Transverse colon (tissue), 4 donors: ENCODE measurements at regions not wholly inside any gene's neighbourhood (a gene's known extent, or its start where the extent isn't known, plus 50 kb on each side); places are given as distances from the start of the nearest gene placed in this dataset.

Experiments used
- DNase-seq: peaks from one replicate; pipeline ENCODE4 v3.0.0-alpha.2; 2019
- H3K27ac ChIP-seq, 4 donors: fragments of 200-600 bp; sonication (generic); 2 replicates each; pipeline ENCODE4 v1.5.1; 2016 to 2018; ENCODE audit warnings: inconsistent platforms in 4 of 4
- H3K27me3 ChIP-seq: fragments of 200-600 bp; sonication (generic); 2 replicates; pipeline ENCODE4 v1.5.1; 2017; ENCODE audit warnings: inconsistent platforms
- H3K36me3 ChIP-seq, 4 donors: fragments of 200-600 bp; sonication (generic); 2 replicates each; pipeline ENCODE4 v1.5.1; 2017 to 2019; ENCODE audit warnings: inconsistent platforms in 4 of 4
- H3K4me1 ChIP-seq, 4 donors: fragments of 200-600 bp; sonication (generic); 2 replicates each; pipeline ENCODE4 v1.5.1; 2017 to 2020; ENCODE audit warnings: inconsistent platforms in 4 of 4
- H3K4me3 ChIP-seq, 4 donors: fragments of 200-600 bp; sonication (generic); 1 replicate in 1 of 4; 2 replicates in 3 of 4; pipeline versions ENCODE4 v1.5.1 to v1.6.1; 2017 to 2019; ENCODE audit warnings: inconsistent platforms in 4 of 4
- H3K9me3 ChIP-seq, 2 donors: fragments of 200-600 bp; sonication (generic); 2 replicates each; pipeline ENCODE4 v1.5.1; 2017 to 2019; ENCODE audit warnings: inconsistent platforms in 2 of 2
- EP300 ChIP-seq: sonication (generic); formaldehyde crosslinking; IDR thresholded peaks from one replicate; pipeline ENCODE4 v1.6.1; 2017; ENCODE audit warnings: antibody characterized with exemption, low read depth
- POLR2A ChIP-seq: fragments of 450-650 bp; IDR thresholded peaks from one replicate; pipeline ENCODE4 v1.6.1; 2016; ENCODE audit warnings: antibody characterized with exemption, mild to moderate bottlenecking, moderate library complexity
- POLR2AphosphoS5 ChIP-seq, 3 donors: sonication (generic); formaldehyde crosslinking; IDR thresholded peaks; one replicate each; pipeline ENCODE4 v1.6.1; 2016; ENCODE audit warnings: antibody characterized with exemption in 3 of 3
- WGBS, 2 donors: methylation state at CpG; one replicate each; pipeline ENCODE4 v1.1.5; 2018; ENCODE audit warnings: low coverage in 1 of 2; 5-methylcytosine and 5-hydroxymethylcytosine counted together
- in situ Hi-C, 4 donors: fragments of 200-750 bp; cut with MboI; loops; one replicate each; pipeline versions ENCODE4 v1.15.0 to v1.15.1; 2017; ENCODE audit warnings: low sequenced_read_pairs in 3 of 4, low pct_ligation_motif_present in 1 of 4, low pct_unique_long_range_greater_than_20kb in 1 of 4
- intact Hi-C: fragments of 100-400 bp; cut with DNase I; formaldehyde crosslinking; loops from one replicate; pipeline ENCODE4 v1.15.1; 2023; ENCODE audit warnings: low total_unique reads
- TF ChIP-seq, protein P1 (sequence below), 5 experiments: fragments of 200-600 bp in 3 of 5; fragments of 450-650 bp in 2 of 5; sonication (generic) in 3 of 5; IDR thresholded peaks; 1 replicate in 2 of 5; 2 replicates in 3 of 5; pipeline ENCODE4 v1.5.1; 2016 to 2017; ENCODE audit warnings: antibody characterized with exemption in 5 of 5, inconsistent platforms in 3 of 5, mild to moderate bottlenecking in 2 of 5, moderate library complexity in 1 of 5

DNA sequence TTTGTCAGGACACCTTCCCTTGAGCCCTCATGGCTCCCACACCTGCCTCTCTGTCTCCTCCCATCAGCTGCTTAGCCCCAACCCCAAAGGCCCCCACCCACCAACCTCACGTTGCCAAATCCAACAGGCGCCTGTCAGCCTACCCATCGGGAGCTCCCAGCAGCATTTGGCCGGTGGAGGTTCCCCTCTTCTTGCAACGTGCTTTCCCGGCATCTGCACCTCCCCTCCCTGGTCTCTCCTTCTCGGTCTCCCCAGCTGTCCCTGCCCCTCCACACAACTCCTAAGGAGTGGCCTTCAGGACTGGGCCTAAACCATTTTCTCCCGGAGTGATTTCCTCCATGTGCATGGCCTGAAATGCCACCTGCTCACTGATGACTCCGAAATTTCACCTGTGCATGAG, 71.9 kb downstream of the KLHDC7A start:
- intact Hi-C loops (no loop called here), in situ Hi-C loops (loop anchor here in 1 of 4 donors (25.0 kb wide), 1 partner anchor 240 kb away; no protein-coding TSS in a partner anchor)
- Histone ChIP-seq H3K27ac (no peak overlapping the region), H3K27me3 (peaks cover 14% of the 10 kb centered on the region), H3K36me3 (no peaks in the 10 kb centered on the region), H3K4me1 (peaks cover 0 to 4% (median 1%) of the 10 kb centered on the region in 4 donors), H3K4me3 (no peak overlapping the region), H3K9me3 (no peaks in the 10 kb centered on the region)
- no peak for DNase-seq
- whole genome bisulfite sequencing, 2 donors: 63 to 77% methylated on average over 6 to 9 of the region's 9 CpGs
- TF ChIP-seq POLR2AphosphoS5 (IDR thresholded peaks at IDR 0.05) (no peak), POLR2A (no peak), EP300 (no peak)
- TF ChIP-seq, protein P1, sequence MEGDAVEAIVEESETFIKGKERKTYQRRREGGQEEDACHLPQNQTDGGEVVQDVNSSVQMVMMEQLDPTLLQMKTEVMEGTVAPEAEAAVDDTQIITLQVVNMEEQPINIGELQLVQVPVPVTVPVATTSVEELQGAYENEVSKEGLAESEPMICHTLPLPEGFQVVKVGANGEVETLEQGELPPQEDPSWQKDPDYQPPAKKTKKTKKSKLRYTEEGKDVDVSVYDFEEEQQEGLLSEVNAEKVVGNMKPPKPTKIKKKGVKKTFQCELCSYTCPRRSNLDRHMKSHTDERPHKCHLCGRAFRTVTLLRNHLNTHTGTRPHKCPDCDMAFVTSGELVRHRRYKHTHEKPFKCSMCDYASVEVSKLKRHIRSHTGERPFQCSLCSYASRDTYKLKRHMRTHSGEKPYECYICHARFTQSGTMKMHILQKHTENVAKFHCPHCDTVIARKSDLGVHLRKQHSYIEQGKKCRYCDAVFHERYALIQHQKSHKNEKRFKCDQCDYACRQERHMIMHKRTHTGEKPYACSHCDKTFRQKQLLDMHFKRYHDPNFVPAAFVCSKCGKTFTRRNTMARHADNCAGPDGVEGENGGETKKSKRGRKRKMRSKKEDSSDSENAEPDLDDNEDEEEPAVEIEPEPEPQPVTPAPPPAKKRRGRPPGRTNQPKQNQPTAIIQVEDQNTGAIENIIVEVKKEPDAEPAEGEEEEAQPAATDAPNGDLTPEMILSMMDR (IDR thresholded peaks at IDR 0.05): no peak

DNA sequence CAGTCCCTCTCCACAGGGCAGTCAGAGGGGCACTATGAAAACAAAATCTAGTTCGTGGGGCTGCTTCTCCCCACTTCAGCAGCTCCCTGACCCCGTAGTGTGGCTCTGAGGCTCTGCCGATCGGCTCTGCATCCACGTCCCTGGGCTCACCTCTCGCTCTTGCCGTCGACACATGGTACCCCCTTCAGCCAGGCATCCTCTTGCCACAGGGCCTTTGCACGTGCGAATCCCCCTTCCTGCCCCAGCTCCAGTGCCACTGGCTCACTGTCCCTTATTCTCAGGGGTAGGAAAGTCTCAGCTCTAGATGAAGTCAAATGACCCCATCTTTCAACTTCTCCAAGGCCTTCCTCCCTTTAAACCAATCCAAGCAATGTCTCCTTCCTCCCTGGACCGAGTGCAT, 72.7 kb downstream of the KLHDC7A start:
- H3K4me3 ChIP-seq: no peak overlapping the region
- no peak for TF ChIP-seq POLR2AphosphoS5 (IDR thresholded peaks at IDR 0.05)
- TF ChIP-seq POLR2A: no peak
- TF ChIP-seq, protein P1 (IDR thresholded peaks at IDR 0.05): no peak
- no peak for TF ChIP-seq EP300
- peaks cover 0 to 11% (median 4%) of the 10 kb centered on the region in 4 donors for H3K4me1 ChIP-seq
- no peak overlapping the region for H3K27ac ChIP-seq
- intact Hi-C loops: no loop called here
- WGBS, 2 donors: 90% methylated on average over 11 of the region's 11 CpGs; no CpG with 5 or more reads in 1 of the 2 donors
- peaks cover 21% of the 10 kb centered on the region for H3K27me3 ChIP-seq
- H3K9me3 ChIP-seq: no peaks in the 10 kb centered on the region
- DNase-seq: no peak
- H3K36me3 ChIP-seq: no peaks in the 10 kb centered on the region
- in situ Hi-C loops: loop anchor here in 1 of 4 donors (25.0 kb wide), 1 partner anchor 241 kb away; no protein-coding TSS in a partner anchor

DNA sequence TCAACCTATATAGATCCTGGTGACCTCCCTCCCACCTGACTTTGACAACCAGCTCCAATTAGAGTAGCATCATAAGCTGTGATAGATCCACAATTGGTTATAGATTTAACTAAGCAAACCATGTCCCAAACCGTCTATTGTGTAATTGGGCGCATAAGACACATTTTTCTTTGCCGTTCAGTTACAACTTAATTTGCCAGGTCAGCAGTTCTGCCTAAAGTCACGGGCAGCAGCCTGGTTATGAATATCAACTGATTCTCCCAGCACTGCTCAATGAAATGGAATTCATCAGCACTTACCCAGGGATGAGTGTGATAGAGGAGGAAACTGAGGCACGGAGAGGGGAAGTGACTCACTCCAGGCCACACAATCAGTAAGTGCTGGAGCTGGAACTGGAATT, 73.4 kb downstream of the KLHDC7A start:
- Histone ChIP-seq H3K9me3 (no peaks in the 10 kb centered on the region), H3K4me3 (no peak overlapping the region), H3K4me1 (peaks cover 0 to 12% (median 4%) of the 10 kb centered on the region in 4 donors), H3K27ac (no peak overlapping the region), H3K27me3 (peaks cover 28% of the 10 kb centered on the region), H3K36me3 (no peaks in the 10 kb centered on the region)
- DNase-seq: no peak
- in situ Hi-C loops (loop anchor here in 1 of 4 donors (25.0 kb wide), 1 partner anchor 242 kb away; no protein-coding TSS in a partner anchor), intact Hi-C loops (no loop called here)
- WGBS, 2 donors: 71 to 73% methylated on average over 3 to 5 of the region's 5 CpGs
- TF ChIP-seq POLR2AphosphoS5 (IDR thresholded peaks at IDR 0.05): no peak
- TF ChIP-seq, protein P1 (IDR thresholded peaks at IDR 0.05): no peak
- TF ChIP-seq POLR2A: no peak
- no peak for TF ChIP-seq EP300

DNA sequence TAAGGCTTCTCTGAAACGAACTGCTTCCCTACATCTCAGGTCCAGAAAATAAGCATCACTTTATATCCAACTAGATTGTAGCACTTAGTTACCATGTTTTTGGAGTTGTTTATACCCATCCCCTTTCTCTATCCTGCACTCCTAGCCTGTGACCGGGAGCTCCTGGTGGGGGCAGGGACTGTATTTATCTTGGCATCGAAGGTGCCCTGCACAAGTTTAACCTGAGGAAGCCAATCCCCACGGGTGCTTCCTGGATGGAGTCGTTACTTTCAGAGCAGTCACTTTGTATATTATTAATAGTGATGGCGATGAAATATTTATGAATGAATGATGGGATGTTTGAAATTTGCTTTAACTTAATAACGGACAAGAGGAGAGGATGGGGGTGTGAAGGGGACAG, 73.9 kb downstream of the KLHDC7A start:
- 23 to 37% methylated on average over 7 of the region's 7 CpGs for WGBS, 2 donors
- H3K36me3 ChIP-seq: no peaks in the 10 kb centered on the region
- TF ChIP-seq, protein P1 (IDR thresholded peaks at IDR 0.05): no peak
- TF ChIP-seq EP300: no peak
- TF ChIP-seq POLR2AphosphoS5 (IDR thresholded peaks at IDR 0.05): no peak
- no peak for TF ChIP-seq POLR2A
- intact Hi-C loops (no loop called here), in situ Hi-C loops (loop anchor here in 1 of 4 donors (25.0 kb wide), 1 partner anchor 242 kb away; no protein-coding TSS in a partner anchor)
- H3K4me3 ChIP-seq: no peak overlapping the region
- no peak for DNase-seq
- H3K27me3 ChIP-seq: peaks cover 33% of the 10 kb centered on the region
- no peak overlapping the region for H3K27ac ChIP-seq
- H3K4me1 ChIP-seq: peaks cover 0 to 12% (median 4%) of the 10 kb centered on the region in 4 donors
- no peaks in the 10 kb centered on the region for H3K9me3 ChIP-seq
